ENCODE measurements at regions not wholly inside any gene's neighbourhood (a gene's known extent, or its start where the extent isn't known, plus 50 kb on each side); places are given as distances from the start of the nearest gene placed in this dataset.

DNA sequence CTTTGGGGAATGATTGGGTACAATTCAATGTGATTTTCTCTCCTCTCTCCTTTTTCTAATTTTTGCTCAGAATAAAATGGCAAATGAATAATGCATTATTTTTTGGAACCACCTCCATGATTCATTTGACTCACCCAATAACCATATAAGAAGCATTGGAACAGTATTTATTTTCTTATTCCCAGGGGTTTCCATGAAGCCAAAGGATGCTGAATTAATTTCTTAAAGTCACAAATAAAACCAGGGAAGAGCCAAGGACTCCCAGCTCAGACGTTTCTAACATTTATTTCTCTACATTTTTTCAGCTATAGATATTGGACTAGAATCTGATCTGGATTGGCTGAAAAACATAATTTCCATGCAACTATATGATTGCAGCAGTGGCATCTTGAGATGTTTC lies 735.2 kb upstream of the ANKRD30A start:
- Histone ChIP-seq H3K27ac (ENCODE audit: control insufficient read depth, insufficient read depth) (no peak overlapping the region), H3K79me2 (ENCODE audit: control insufficient read depth, insufficient read depth, low read length) (no peaks in the 10 kb centered on the region), H3K4me2 (ENCODE audit: control insufficient read depth, insufficient read depth) (no peak overlapping the region), H3K4me3 (no peak overlapping the region), H4K20me1 (ENCODE audit: control insufficient read depth, insufficient read depth) (no peaks in the 10 kb centered on the region), H3K9ac (ENCODE audit: control insufficient read depth, insufficient read depth, low read length) (no peak overlapping the region), H3K36me3 (ENCODE audit: control insufficient read depth in 2 of 2, insufficient read depth in 2 of 2, low read length in 1 of 2) (no peaks in the 10 kb centered on the region), H2AFZ (ENCODE audit: control insufficient read depth, low read depth, low read length) (no peak overlapping the region), H3K4me1 (ENCODE audit: control insufficient read depth, insufficient read depth, low read length) (no peaks in the 10 kb centered on the region), H3K27me3 (replicated peaks in 1 of 2; ENCODE audit: control insufficient read depth in 2 of 2, insufficient read depth in 2 of 2, low read length in 1 of 2) (no peaks in the 10 kb centered on the region), H3K9me3 (replicated peaks; ENCODE audit: control insufficient read depth, insufficient read depth, low read length) (no peaks in the 10 kb centered on the region)
- BruUV-seq (replicated peaks) = no TSS peak
- CTCF ChIA-PET = no interaction called here
- DNase-seq (ENCODE audit: low read depth, low spot score) (no peak), ATAC-seq (no peak), FAIRE-seq (no peak)
- in situ Hi-C loops (cut with MboI) (no loop called here), intact Hi-C loops (cut with micrococcal nuclease; ENCODE audit: unreplicated experiment) (no loop called here)
- POLR2A ChIA-PET = no interaction called here
- SMC1A ChIA-PET (ENCODE audit: uncharacterized antibody, unreplicated experiment) = interaction anchor here (0.7 kb wide), 1 partner anchor 742 kb away, joined by 3 read pairs; no protein-coding TSS in a partner anchor
- 0% methylated on average over 1 of the region's 1 CpG for WGBS (ENCODE audit: insufficient coverage, insufficient replicate concordance, low lambda C conversion rate, missing lambda C conversion rate)
- TF ChIP-seq YY1 (IDR thresholded peaks at IDR 0.05; ENCODE audit: low read depth, low read length) (no peak), NR2F1 (conservative IDR thresholded peaks at IDR 0.05) (no peak), SREBF1 (IDR thresholded peaks at IDR 0.05; ENCODE audit: low read length) (no peak), SMC3 (IDR thresholded peaks at IDR 0.05; ENCODE audit: borderline replicate concordance, low read length) (no peak), ZSCAN29 (IDR thresholded peaks at IDR 0.05) (no peak), PAX5 (IDR thresholded peaks at IDR 0.05; ENCODE audit: borderline replicate concordance, low read depth, low read length) (no peak), NFXL1 (IDR thresholded peaks at IDR 0.05; ENCODE audit: borderline replicate concordance) (no peak), CREB1 (IDR thresholded peaks at IDR 0.05; ENCODE audit: low read depth) (no peak), CBFB (IDR thresholded peaks at IDR 0.05; ENCODE audit: low read depth) (no peak), ZZZ3 (IDR thresholded peaks at IDR 0.05; ENCODE audit: control insufficient read depth, insufficient read length, low read depth) (no peak), NFYA (IDR thresholded peaks at IDR 0.05; ENCODE audit: borderline replicate concordance, low read depth, low read length) (no peak), STAT3 (IDR thresholded peaks at IDR 0.05; ENCODE audit: low read depth, low read length) (no peak), RAD21 (IDR thresholded peaks at IDR 0.05; ENCODE audit: insufficient read depth, low read depth, low read length) (no peak), RELA (IDR thresholded peaks at IDR 0.05; ENCODE audit: borderline replicate concordance, partially characterized antibody) (no peak), EP300 (IDR thresholded peaks at IDR 0.05; ENCODE audit: borderline replicate concordance in 1 of 2, control insufficient read depth in 1 of 2, low read depth in 2 of 2, low read length in 2 of 2) (no peak), SMAD5 (IDR thresholded peaks at IDR 0.05; ENCODE audit: low read depth) (no peak)
- TF ChIP-seq, protein P1, sequence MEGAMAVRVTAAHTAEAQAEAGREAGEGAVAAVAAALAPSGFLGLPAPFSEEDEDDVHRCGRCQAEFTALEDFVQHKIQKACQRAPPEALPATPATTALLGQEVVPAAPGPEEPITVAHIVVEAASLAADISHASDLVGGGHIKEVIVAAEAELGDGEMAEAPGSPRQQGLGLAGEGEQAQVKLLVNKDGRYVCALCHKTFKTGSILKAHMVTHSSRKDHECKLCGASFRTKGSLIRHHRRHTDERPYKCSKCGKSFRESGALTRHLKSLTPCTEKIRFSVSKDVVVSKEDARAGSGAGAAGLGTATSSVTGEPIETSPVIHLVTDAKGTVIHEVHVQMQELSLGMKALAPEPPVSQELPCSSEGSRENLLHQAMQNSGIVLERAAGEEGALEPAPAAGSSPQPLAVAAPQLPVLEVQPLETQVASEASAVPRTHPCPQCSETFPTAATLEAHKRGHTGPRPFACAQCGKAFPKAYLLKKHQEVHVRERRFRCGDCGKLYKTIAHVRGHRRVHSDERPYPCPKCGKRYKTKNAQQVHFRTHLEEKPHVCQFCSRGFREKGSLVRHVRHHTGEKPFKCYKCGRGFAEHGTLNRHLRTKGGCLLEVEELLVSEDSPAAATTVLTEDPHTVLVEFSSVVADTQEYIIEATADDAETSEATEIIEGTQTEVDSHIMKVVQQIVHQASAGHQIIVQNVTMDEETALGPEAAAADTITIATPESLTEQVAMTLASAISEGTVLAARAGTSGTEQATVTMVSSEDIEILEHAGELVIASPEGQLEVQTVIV (IDR thresholded peaks at IDR 0.05; ENCODE audit: borderline replicate concordance, partially characterized antibody) = no peak
- TF ChIP-seq, protein P2, sequence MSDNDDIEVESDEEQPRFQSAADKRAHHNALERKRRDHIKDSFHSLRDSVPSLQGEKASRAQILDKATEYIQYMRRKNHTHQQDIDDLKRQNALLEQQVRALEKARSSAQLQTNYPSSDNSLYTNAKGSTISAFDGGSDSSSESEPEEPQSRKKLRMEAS (IDR thresholded peaks at IDR 0.05; ENCODE audit: low read depth, low read length) = no peak
- RAD21 ChIA-PET (ENCODE audit: unreplicated experiment) = no interaction called here
